Esophagus squamous epithelium (tissue), 5 donors: ENCODE measurements at regions not wholly inside any gene's neighbourhood (a gene's known extent, or its start where the extent isn't known, plus 50 kb on each side); places are given as distances from the start of the nearest gene placed in this dataset.

Experiments used
- DNase-seq: peaks from one replicate; lab custom pipeline; 2025; lab: John Stamatoyannopoulos, UW
- H3K27ac ChIP-seq, 4 donors: fragments of 200-600 bp; sonication (generic); one replicate each; pipeline ENCODE4 v1.5.1; 2016 to 2019; ENCODE audit warnings: mild to moderate bottlenecking in 1 of 4
- H3K27me3 ChIP-seq, 4 donors: fragments of 200-600 bp; sonication (generic); 1 replicate in 3 of 4; 2 replicates in 1 of 4; pipeline versions ENCODE4 v1.5.1 to v1.6.0; 2017 to 2021; ENCODE audit warnings: antibody characterized with exemption in 1 of 4
- H3K36me3 ChIP-seq, 3 donors: fragments of 200-600 bp; sonication (generic); one replicate each; pipeline ENCODE4 v1.5.1; 2016 to 2019
- H3K4me1 ChIP-seq, 3 donors: fragments of 200-600 bp; sonication (generic); one replicate each; pipeline ENCODE4 v1.5.1; 2017 to 2019
- H3K4me3 ChIP-seq, 4 donors: fragments of 200-600 bp; sonication (generic); 1 replicate in 3 of 4; 2 replicates in 1 of 4; pipeline ENCODE4 v1.5.1; 2016 to 2019; ENCODE audit warnings: mild to moderate bottlenecking in 2 of 4, moderate library complexity in 1 of 4
- H3K9me3 ChIP-seq, 3 donors: fragments of 200-600 bp; sonication (generic); one replicate each; pipeline ENCODE4 v1.5.1; 2016 to 2019
- POLR2A ChIP-seq, 4 donors: fragments of 450-650 bp; IDR thresholded peaks; one replicate each; pipeline ENCODE4 v1.6.1; 2017; ENCODE audit warnings: antibody characterized with exemption in 4 of 4, mild to moderate bottlenecking in 4 of 4, moderate library complexity in 3 of 4
- WGBS, 2 donors: methylation state at CpG; one replicate each; pipeline ENCODE4 v1.1.5; 2018; 5-methylcytosine and 5-hydroxymethylcytosine counted together
- intact Hi-C: fragments of 100-400 bp; cut with DNase I; formaldehyde crosslinking; loops from one replicate; pipeline ENCODE4 v1.15.0; 2022
- TF ChIP-seq, protein P1 (sequence below), 6 experiments: fragments of 450-650 bp in 4 of 6; fragments of 200-600 bp in 2 of 6; sonication (generic) in 2 of 6; IDR thresholded peaks; one replicate each; pipeline ENCODE4 v1.5.1; 2016 to 2019; ENCODE audit warnings: antibody characterized with exemption in 6 of 6, mild to moderate bottlenecking in 4 of 6, moderate library complexity in 4 of 6
- donor health status: DM: yes; HTN: yes; CAD: no.

DNA sequence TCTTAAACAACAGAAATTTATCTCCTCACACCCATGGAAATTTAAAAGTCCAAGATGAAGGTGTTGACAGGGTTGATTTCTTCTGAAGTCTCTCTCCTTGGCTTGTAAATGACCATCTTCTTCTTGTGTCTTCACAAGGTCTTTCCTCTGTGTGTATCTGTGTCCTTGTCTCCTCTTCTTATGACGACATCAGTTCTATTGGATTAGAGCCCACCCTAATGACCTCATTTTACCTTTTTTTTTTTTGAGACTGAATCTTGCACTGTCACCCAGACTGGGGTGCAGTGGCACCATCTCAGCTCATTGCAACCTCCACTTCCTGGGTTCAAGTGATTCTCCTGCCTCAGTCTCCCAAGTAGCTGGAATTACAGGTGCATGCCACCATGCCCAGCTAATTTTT is 429.0 kb upstream of the CDH5 start:
- no peak overlapping the region for H3K27ac ChIP-seq
- no peak for DNase-seq
- intact Hi-C loops: no loop called here
- no peaks in the 10 kb centered on the region for H3K4me1 ChIP-seq
- H3K4me3 ChIP-seq: no peak overlapping the region
- TF ChIP-seq, protein P1, sequence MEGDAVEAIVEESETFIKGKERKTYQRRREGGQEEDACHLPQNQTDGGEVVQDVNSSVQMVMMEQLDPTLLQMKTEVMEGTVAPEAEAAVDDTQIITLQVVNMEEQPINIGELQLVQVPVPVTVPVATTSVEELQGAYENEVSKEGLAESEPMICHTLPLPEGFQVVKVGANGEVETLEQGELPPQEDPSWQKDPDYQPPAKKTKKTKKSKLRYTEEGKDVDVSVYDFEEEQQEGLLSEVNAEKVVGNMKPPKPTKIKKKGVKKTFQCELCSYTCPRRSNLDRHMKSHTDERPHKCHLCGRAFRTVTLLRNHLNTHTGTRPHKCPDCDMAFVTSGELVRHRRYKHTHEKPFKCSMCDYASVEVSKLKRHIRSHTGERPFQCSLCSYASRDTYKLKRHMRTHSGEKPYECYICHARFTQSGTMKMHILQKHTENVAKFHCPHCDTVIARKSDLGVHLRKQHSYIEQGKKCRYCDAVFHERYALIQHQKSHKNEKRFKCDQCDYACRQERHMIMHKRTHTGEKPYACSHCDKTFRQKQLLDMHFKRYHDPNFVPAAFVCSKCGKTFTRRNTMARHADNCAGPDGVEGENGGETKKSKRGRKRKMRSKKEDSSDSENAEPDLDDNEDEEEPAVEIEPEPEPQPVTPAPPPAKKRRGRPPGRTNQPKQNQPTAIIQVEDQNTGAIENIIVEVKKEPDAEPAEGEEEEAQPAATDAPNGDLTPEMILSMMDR (IDR thresholded peaks at IDR 0.05): no peak
- no peak for TF ChIP-seq POLR2A (IDR thresholded peaks at IDR 0.05)
- no peaks in the 10 kb centered on the region for H3K27me3 ChIP-seq
- no peaks in the 10 kb centered on the region for H3K9me3 ChIP-seq
- WGBS, 2 donors: 86 to 94% methylated on average over 1 of the region's 1 CpG
- H3K36me3 ChIP-seq: no peaks in the 10 kb centered on the region

DNA sequence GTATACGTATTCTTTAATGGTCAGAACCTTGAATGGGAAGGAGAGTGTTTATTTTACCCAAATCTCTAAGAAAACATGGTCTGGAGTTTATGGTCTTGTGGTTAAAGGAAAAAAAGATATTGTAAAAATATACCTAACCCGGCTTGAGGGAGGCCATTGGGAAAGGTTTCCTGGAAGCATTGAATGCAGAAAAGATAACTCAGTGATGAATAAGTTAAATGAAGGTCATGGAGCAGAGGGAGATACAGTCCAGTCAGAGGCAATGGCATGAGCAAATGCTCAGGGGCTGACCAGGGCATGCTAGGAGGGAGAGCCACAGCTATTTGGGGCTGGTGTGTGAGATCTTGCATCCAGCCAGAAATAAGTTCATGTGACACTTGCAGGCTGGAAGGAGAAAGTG is 430.4 kb upstream of the CDH5 start:
- Histone ChIP-seq H3K9me3 (no peaks in the 10 kb centered on the region), H3K4me1 (no peaks in the 10 kb centered on the region), H3K27me3 (no peaks in the 10 kb centered on the region), H3K27ac (no peak overlapping the region), H3K36me3 (no peaks in the 10 kb centered on the region), H3K4me3 (no peak overlapping the region)
- 67 to 87% methylated on average over 2 of the region's 2 CpGs for WGBS, 2 donors
- TF ChIP-seq, protein P1 (IDR thresholded peaks at IDR 0.05): no peak
- no peak for TF ChIP-seq POLR2A (IDR thresholded peaks at IDR 0.05)
- DNase-seq: no peak
- intact Hi-C loops: no loop called here

DNA sequence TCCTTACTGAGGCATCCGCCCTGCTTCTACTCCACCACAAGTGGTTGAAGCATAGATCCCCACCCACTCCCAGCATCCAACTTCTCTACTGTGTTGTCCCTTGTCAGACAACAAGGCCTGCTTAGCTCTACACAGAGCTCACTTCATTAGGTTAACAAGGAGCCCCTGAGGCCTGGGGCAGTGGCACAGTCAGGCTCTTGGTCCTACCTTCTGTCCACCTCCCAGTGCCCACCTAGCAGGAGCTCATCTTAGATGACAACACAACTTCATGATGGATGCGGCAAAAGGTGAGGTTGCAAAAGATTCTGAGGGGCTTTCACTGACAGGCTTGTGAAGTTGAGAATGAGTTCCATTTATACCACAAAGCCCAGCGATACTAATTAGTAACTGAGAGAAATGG is 432.0 kb upstream of the CDH5 start:
- H3K27ac ChIP-seq: no peak overlapping the region
- TF ChIP-seq, protein P1 (IDR thresholded peaks at IDR 0.05): no peak
- no peak for TF ChIP-seq POLR2A (IDR thresholded peaks at IDR 0.05)
- no peaks in the 10 kb centered on the region for H3K27me3 ChIP-seq
- no peak overlapping the region for H3K4me3 ChIP-seq
- no peak for DNase-seq
- intact Hi-C loops: no loop called here
- no peaks in the 10 kb centered on the region for H3K36me3 ChIP-seq
- H3K4me1 ChIP-seq: no peaks in the 10 kb centered on the region
- WGBS, 2 donors: 90 to 99% methylated on average over 3 of the region's 3 CpGs
- H3K9me3 ChIP-seq: no peaks in the 10 kb centered on the region

DNA sequence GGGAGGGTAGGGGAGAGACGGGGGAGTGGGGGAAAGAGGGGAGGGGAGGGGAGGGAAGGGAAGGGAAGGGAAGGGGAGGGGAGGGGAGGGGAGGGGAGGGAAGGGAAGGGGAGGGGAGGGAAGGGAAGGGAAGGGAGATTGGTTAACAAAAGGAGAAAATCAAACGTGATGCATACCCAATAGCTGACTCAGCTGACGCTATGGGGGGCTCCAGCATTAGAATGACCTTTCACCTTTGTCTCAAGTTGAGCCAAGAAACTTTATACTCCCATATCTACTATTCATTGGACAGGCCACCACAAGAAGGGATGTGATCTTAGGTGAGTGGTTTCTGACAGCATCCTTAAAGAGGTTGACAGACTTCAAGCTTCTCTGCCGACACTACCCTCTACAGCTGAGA is 432.8 kb upstream of the CDH5 start:
- no peak overlapping the region for H3K27ac ChIP-seq
- WGBS, 2 donors: 75 to 82% methylated on average over 3 to 4 of the region's 4 CpGs
- DNase-seq: no peak
- H3K27me3 ChIP-seq: no peaks in the 10 kb centered on the region
- H3K9me3 ChIP-seq: no peaks in the 10 kb centered on the region
- TF ChIP-seq POLR2A (IDR thresholded peaks at IDR 0.05): no peak
- TF ChIP-seq, protein P1 (IDR thresholded peaks at IDR 0.05): no peak
- H3K4me1 ChIP-seq: no peaks in the 10 kb centered on the region
- no peaks in the 10 kb centered on the region for H3K36me3 ChIP-seq
- intact Hi-C loops: no loop called here
- no peak overlapping the region for H3K4me3 ChIP-seq

DNA sequence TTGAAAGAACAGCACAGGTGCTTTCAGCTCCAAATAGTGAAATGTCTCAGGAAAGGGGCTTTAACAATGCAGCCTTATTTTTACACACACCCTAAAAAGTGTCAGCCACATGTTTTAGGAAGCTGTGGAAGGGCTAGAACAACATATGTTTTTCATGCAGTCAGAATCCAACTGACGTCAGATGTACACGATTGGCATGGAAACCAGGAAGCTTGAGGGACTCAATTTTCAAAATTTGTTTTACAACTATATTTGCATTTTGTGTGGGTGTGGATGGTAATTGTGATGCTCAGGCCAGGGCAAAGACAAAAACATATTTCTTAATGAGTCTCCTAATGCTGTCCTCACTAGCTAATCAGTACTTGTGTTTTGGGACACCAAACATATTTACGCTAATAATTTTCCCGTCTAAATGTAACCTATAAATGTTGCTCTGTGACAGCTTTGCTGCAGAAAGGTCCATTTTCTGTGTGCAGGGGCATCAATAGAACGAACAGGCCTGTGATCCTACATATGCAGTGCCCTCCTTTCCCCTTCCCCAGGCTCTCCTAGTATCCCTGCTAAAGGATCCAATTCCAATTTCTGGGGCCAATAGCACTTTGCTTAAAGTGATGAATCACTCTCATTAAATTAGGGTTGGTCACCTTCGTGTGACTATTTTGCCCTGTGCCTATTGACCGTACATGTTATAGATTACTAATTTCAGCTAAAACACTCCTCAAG is 434.0 kb upstream of the CDH5 start:
- Histone ChIP-seq H3K4me1 (no peaks in the 10 kb centered on the region), H3K9me3 (no peaks in the 10 kb centered on the region), H3K4me3 (no peak overlapping the region), H3K27me3 (no peaks in the 10 kb centered on the region), H3K27ac (no peak overlapping the region), H3K36me3 (no peaks in the 10 kb centered on the region)
- DNase-seq: no peak
- TF ChIP-seq, protein P1 (IDR thresholded peaks at IDR 0.05): no peak
- TF ChIP-seq POLR2A (IDR thresholded peaks at IDR 0.05): no peak
- intact Hi-C loops: no loop called here
- 57 to 66% methylated on average over 7 of the region's 7 CpGs for WGBS, 2 donors
